Loucy (cell line): ENCODE measurements at regions not wholly inside any gene's neighbourhood (a gene's known extent, or its start where the extent isn't known, plus 50 kb on each side); places are given as distances from the start of the nearest gene placed in this dataset.

Source experiments
- EZH2phosphoT487 ChIP-seq: fragments of 200-600 bp; IDR thresholded peaks from 2 replicates; pipeline ENCODE4 v1.6.1; 2018; ENCODE audit warnings: antibody characterized with exemption, mild to moderate bottlenecking, moderate library complexity, borderline replicate concordance
- TF ChIP-seq, protein P1 (sequence below): fragments of 200-600 bp; sonication (generic); conservative IDR thresholded peaks from 2 replicates; pipeline ENCODE4 v1.5.1; 2014; ENCODE audit warnings: mild to moderate bottlenecking, antibody characterized with exemption, low read length

DNA sequence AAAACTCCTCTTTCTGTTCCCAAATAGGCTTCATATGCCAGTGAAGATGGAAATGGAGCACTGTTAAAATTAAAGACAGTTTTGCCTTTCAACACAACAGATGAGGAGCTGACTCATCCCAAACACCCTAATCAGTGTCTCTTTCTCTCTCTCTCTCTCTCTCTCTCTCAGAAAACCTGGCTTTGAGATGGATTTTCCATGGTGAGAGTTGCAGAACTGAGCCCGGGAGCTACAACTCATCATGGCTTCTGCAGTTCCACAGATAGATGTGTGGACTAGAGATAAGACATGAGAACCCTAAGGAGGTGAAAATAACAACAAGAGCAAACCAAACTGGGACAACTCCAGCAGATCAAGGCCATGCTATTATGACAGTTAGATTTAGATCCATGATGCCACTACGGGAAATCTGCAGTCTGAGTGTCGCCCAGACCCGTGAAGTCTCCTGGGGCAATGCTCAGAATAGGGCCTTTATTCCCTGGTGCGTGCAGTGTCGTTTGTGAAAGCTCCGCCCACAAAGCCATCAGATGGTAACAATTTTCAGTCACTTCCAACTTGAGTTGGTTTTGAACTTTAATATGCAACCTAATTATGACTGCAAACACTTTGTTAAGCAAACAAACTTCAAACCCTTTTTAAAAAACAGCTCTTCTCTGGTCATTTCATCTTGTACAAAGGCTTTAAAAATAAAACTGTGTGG is 338.2 kb upstream of the PREP start:
- TF ChIP-seq, protein P1, sequence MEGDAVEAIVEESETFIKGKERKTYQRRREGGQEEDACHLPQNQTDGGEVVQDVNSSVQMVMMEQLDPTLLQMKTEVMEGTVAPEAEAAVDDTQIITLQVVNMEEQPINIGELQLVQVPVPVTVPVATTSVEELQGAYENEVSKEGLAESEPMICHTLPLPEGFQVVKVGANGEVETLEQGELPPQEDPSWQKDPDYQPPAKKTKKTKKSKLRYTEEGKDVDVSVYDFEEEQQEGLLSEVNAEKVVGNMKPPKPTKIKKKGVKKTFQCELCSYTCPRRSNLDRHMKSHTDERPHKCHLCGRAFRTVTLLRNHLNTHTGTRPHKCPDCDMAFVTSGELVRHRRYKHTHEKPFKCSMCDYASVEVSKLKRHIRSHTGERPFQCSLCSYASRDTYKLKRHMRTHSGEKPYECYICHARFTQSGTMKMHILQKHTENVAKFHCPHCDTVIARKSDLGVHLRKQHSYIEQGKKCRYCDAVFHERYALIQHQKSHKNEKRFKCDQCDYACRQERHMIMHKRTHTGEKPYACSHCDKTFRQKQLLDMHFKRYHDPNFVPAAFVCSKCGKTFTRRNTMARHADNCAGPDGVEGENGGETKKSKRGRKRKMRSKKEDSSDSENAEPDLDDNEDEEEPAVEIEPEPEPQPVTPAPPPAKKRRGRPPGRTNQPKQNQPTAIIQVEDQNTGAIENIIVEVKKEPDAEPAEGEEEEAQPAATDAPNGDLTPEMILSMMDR, result no peak
- no peak for TF ChIP-seq EZH2phosphoT487
